ENCODE measurements at regions not wholly inside any gene's neighbourhood (a gene's known extent, or its start where the extent isn't known, plus 50 kb on each side); places are given as distances from the start of the nearest gene placed in this dataset.

- H3K9ac ChIP-seq (replicated peaks; ENCODE audit: extremely low read depth, insufficient read depth, low read length), result no peak overlapping the region
- no peaks in the 10 kb centered on the region for H4K20me1 ChIP-seq (replicated peaks; ENCODE audit: control insufficient read depth, extremely low read depth, insufficient read depth, low read length)
- H3K27me3 ChIP-seq (ENCODE audit: control insufficient read depth in 2 of 2, insufficient read depth in 2 of 2, low read length in 2 of 2), result no peaks in the 10 kb centered on the region
- BruUV-seq (replicated peaks), result no TSS peak
- DNase-seq (ENCODE audit: low read depth, low spot score) (no peak), FAIRE-seq (no peak)
- no peaks in the 10 kb centered on the region for H3K36me3 ChIP-seq (ENCODE audit: control insufficient read depth in 2 of 2, extremely low read depth in 1 of 2, insufficient read depth in 2 of 2, low read length in 2 of 2)
- H3K4me2 ChIP-seq (ENCODE audit: insufficient read depth, low read length), result no peak overlapping the region
- no peaks in the 10 kb centered on the region for H3K9me1 ChIP-seq (replicated peaks; ENCODE audit: control insufficient read depth, extremely low read depth, insufficient read depth, low read length)
- dilution Hi-C loops (cut with MboI; ENCODE audit: extremely low pct_ligation_motif_present, low sequenced_read_pairs) (no loop called here), intact Hi-C loops (cut with micrococcal nuclease) (no loop called here)
- TF ChIP-seq, protein P1, sequence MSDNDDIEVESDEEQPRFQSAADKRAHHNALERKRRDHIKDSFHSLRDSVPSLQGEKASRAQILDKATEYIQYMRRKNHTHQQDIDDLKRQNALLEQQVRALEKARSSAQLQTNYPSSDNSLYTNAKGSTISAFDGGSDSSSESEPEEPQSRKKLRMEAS (IDR thresholded peaks at IDR 0.05; ENCODE audit: insufficient read depth, insufficient read length), result no peak
- TF ChIP-seq MYC (IDR thresholded peaks at IDR 0.05; ENCODE audit: low read depth, low read length), result no peak
- no peak for TF ChIP-seq CTCF (IDR thresholded peaks at IDR 0.05; ENCODE audit: extremely low read depth in 1 of 2, insufficient read depth in 1 of 2, low read depth in 1 of 2, low read length in 2 of 2)
- TF ChIP-seq POLR2AphosphoS5 (IDR thresholded peaks at IDR 0.05; ENCODE audit: insufficient read depth, low read depth, low read length), result no peak
- no peak for TF ChIP-seq JUN (IDR thresholded peaks at IDR 0.05; ENCODE audit: borderline replicate concordance, insufficient read depth, insufficient read length, low read depth)
- TF ChIP-seq POLR2A (IDR thresholded peaks at IDR 0.05; ENCODE audit: low read depth, low read length), result no peak
- TF ChIP-seq EZH2 (IDR thresholded peaks at IDR 0.05; ENCODE audit: borderline replicate concordance, low read depth, low read length, severe bottlenecking), result no peak
- no peak for TF ChIP-seq FOS (IDR thresholded peaks at IDR 0.05; ENCODE audit: borderline replicate concordance, insufficient read depth, low read length)
- TF ChIP-seq GATA2 (IDR thresholded peaks at IDR 0.05; ENCODE audit: insufficient read depth, insufficient read length, low read depth, low read length), result no peak
- no peak overlapping the region for H2AFZ ChIP-seq (ENCODE audit: low read depth, low read length)
- H3K4me1 ChIP-seq (ENCODE audit: control insufficient read depth, extremely low read depth, insufficient read depth, low read length), result peaks cover 3% of the 10 kb centered on the region
- H3K79me2 ChIP-seq (ENCODE audit: control insufficient read depth, insufficient read depth, low read length), result no peaks in the 10 kb centered on the region
- ChIA-PET CTCF (no interaction called here), POLR2A (no interaction called here)
- no peaks in the 10 kb centered on the region for H3K9me3 ChIP-seq (replicated peaks; ENCODE audit: control insufficient read depth, insufficient read depth, low read length)
- no peak overlapping the region for H3K4me3 ChIP-seq (replicated peaks in 1 of 3; ENCODE audit: insufficient read depth in 1 of 3, low read depth in 1 of 3, low read length in 3 of 3)
- H3K27ac ChIP-seq (ENCODE audit: insufficient read depth, low read depth, low read length), result no peak overlapping the region
These were observed 239.7 kb downstream of the HLX start for GRCh38 chr1:221118938-221119320.
